ENCODE measurements at regions not wholly inside any gene's neighbourhood (a gene's known extent, or its start where the extent isn't known, plus 50 kb on each side); places are given as distances from the start of the nearest gene placed in this dataset.
A peak's percentile ranks its signal among the peaks of the same experiment; 100 is the strongest.

DNA sequence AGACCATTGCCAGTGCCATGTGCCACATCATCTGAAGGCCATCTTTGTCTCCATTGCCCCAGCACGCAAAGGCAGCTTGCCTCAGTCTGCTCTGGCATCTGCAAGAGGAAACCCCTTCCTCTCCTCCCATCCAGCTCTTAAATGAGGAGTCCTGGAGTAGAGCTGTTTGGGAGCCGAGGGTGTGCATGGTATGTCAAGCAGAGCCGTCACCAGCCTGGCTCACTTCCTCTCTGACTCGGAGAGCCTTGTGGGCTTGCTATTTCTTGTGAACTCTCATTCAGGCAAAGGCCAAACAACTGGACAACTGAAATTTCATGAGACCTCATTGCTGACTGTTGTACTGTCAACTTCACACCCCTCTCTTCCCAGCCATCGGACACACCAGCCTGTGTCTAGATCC, 143.9 kb downstream of the SIPA1L2 start:
- Histone ChIP-seq H3K27me3 (ENCODE audit: low read length) (no peaks in the 10 kb centered on the region), H3K9me2 (replicated peaks; ENCODE audit: low read length) (no peaks in the 10 kb centered on the region), H3K9ac (ENCODE audit: low read length) (peak overlapping the region; percentile 24), H3K36me3 (ENCODE audit: low read depth, low read length) (no peaks in the 10 kb centered on the region), H3K27ac (ENCODE audit: low read length) (peak overlapping the region; percentile 75), H2AFZ (ENCODE audit: low read length) (peak overlapping the region; percentile 7; the same call in 1 of the 2 replicates), H4K20me1 (ENCODE audit: low read length) (no peaks in the 10 kb centered on the region), H3K4me3 (ENCODE audit: low read length) (no peak overlapping the region), H3K4me2 (ENCODE audit: low read length) (peak overlapping the region; percentile 50), H3F3A (ENCODE audit: low read length, unreplicated experiment) (no peaks in the 10 kb centered on the region), H3K9me3 (ENCODE audit: low read length) (no peaks in the 10 kb centered on the region), H3K4me1 (ENCODE audit: insufficient read depth, low read length) (peaks cover 30% of the 10 kb centered on the region), H3K79me2 (ENCODE audit: low read length) (no peaks in the 10 kb centered on the region)
- intact Hi-C loops (cut with micrococcal nuclease): loop anchor here (1.0 to 5.0 kb wide), 2 partner anchors 8 to 141 kb away; no protein-coding TSS in a partner anchor
- BruUV-seq (replicated peaks): no TSS peak
- CTCF ChIA-PET: interaction anchor here (1.7 kb wide), 1 partner anchor 141 kb away, joined by 6 read pairs; no protein-coding TSS in a partner anchor
- no peak for TF ChIP-seq EZH2 (IDR thresholded peaks at IDR 0.05; ENCODE audit: low read length, unreplicated experiment)
- TF ChIP-seq, protein P1, sequence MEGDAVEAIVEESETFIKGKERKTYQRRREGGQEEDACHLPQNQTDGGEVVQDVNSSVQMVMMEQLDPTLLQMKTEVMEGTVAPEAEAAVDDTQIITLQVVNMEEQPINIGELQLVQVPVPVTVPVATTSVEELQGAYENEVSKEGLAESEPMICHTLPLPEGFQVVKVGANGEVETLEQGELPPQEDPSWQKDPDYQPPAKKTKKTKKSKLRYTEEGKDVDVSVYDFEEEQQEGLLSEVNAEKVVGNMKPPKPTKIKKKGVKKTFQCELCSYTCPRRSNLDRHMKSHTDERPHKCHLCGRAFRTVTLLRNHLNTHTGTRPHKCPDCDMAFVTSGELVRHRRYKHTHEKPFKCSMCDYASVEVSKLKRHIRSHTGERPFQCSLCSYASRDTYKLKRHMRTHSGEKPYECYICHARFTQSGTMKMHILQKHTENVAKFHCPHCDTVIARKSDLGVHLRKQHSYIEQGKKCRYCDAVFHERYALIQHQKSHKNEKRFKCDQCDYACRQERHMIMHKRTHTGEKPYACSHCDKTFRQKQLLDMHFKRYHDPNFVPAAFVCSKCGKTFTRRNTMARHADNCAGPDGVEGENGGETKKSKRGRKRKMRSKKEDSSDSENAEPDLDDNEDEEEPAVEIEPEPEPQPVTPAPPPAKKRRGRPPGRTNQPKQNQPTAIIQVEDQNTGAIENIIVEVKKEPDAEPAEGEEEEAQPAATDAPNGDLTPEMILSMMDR (conservative IDR thresholded peaks at IDR 0.05; ENCODE audit: low read depth, low read length): no peak
- POLR2A ChIA-PET (ENCODE audit: unreplicated experiment): interaction anchor here (0.6 kb wide), 1 partner anchor 112 kb away, joined by 9 read pairs; no protein-coding TSS in a partner anchor
- ATAC-seq: peak; percentile 54
- DNase-seq: peak; percentile 53

DNA sequence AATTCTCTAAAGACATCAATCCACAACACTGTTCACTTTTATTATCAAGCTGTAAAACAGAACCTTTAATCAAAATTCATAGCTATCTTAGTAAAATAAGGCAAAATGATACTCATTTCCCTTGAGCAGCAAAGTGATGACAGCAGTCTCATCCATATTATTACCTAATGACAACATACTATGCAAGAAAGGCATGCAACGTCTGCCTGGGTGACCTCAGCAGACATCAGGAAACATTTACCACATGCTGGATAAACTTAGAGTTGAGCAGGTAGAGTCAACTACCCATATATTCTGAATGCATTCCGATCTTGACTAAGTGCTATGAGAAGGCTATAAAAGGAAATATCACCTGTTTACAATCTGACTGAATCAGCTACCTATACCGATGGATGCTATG, 145.1 kb downstream of the SIPA1L2 start:
- ChIA-PET POLR2A (ENCODE audit: unreplicated experiment) (no interaction called here), CTCF (no interaction called here)
- Histone ChIP-seq H3K27me3 (ENCODE audit: low read length) (no peaks in the 10 kb centered on the region), H3K9ac (ENCODE audit: low read length) (no peak overlapping the region), H3F3A (ENCODE audit: low read length, unreplicated experiment) (no peaks in the 10 kb centered on the region), H2AFZ (ENCODE audit: low read length) (no peak overlapping the region), H3K4me1 (ENCODE audit: insufficient read depth, low read length) (peaks cover 30% of the 10 kb centered on the region), H3K4me3 (ENCODE audit: low read length) (no peak overlapping the region), H3K9me2 (replicated peaks; ENCODE audit: low read length) (no peaks in the 10 kb centered on the region), H3K4me2 (ENCODE audit: low read length) (no peak overlapping the region), H3K79me2 (ENCODE audit: low read length) (no peaks in the 10 kb centered on the region), H3K27ac (ENCODE audit: low read length) (no peak overlapping the region), H4K20me1 (ENCODE audit: low read length) (no peaks in the 10 kb centered on the region), H3K36me3 (ENCODE audit: low read depth, low read length) (no peaks in the 10 kb centered on the region), H3K9me3 (ENCODE audit: low read length) (no peaks in the 10 kb centered on the region)
- no TSS peak for BruUV-seq (replicated peaks)
- no peak for ATAC-seq
- intact Hi-C loops (cut with micrococcal nuclease): loop anchor here (5.0 kb wide), 1 partner anchor 142 kb away; no protein-coding TSS in a partner anchor
- DNase-seq: peak; percentile 28
- no peak for TF ChIP-seq EZH2phosphoT487 (IDR thresholded peaks at IDR 0.05; ENCODE audit: borderline replicate concordance, low read length)
- TF ChIP-seq EZH2 (IDR thresholded peaks at IDR 0.05; ENCODE audit: low read length, unreplicated experiment): no peak
- TF ChIP-seq, protein P1 (conservative IDR thresholded peaks at IDR 0.05; ENCODE audit: low read depth, low read length): no peak

DNA sequence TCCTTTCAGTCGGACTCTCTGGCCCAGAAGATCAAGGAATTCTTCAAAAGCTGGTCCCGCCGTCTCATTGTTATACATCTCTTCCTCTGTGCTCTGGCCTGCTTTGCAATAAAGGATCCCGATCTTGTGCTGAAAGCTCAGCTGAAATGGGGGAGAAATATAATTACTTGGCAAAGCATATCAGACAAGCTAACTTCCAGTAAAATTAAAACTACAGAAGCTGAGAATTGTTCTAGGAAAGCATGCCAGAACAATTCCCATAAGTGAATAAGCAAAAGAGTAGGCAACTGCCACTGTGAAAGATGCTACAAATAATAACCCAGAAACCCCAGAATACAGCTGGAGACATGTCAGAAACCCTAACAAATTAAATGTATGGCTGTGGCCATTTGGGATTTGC, 146.1 kb downstream of the SIPA1L2 start:
- POLR2A ChIA-PET (ENCODE audit: unreplicated experiment): no interaction called here

More for the DNA sequence above, 146.1 kb downstream of the SIPA1L2 start:
- Histone ChIP-seq H3K9ac (ENCODE audit: low read length) (no peak overlapping the region), H3K27ac (ENCODE audit: low read length) (no peak overlapping the region), H3K9me2 (replicated peaks; ENCODE audit: low read length) (no peaks in the 10 kb centered on the region), H2AFZ (ENCODE audit: low read length) (no peak overlapping the region), H3F3A (ENCODE audit: low read length, unreplicated experiment) (no peaks in the 10 kb centered on the region), H3K79me2 (ENCODE audit: low read length) (no peaks in the 10 kb centered on the region), H3K9me3 (ENCODE audit: low read length) (no peaks in the 10 kb centered on the region), H3K4me3 (ENCODE audit: low read length) (no peak overlapping the region), H3K4me2 (ENCODE audit: low read length) (no peak overlapping the region), H3K4me1 (ENCODE audit: insufficient read depth, low read length) (peaks cover 30% of the 10 kb centered on the region), H3K27me3 (ENCODE audit: low read length) (no peaks in the 10 kb centered on the region), H4K20me1 (ENCODE audit: low read length) (no peaks in the 10 kb centered on the region), H3K36me3 (ENCODE audit: low read depth, low read length) (no peaks in the 10 kb centered on the region)
- no peak for ATAC-seq
- TF ChIP-seq, protein P1 (conservative IDR thresholded peaks at IDR 0.05; ENCODE audit: low read depth, low read length): no peak
- TF ChIP-seq EZH2 (IDR thresholded peaks at IDR 0.05; ENCODE audit: low read length, unreplicated experiment) (no peak), EZH2phosphoT487 (IDR thresholded peaks at IDR 0.05; ENCODE audit: borderline replicate concordance, low read length) (no peak)
- CTCF ChIA-PET: no interaction called here
- DNase-seq: no peak
- intact Hi-C loops (cut with micrococcal nuclease): no loop called here
- no TSS peak for BruUV-seq (replicated peaks)

All from PC-3 (cell line).